ENCODE measurements at regions not wholly inside any gene's neighbourhood (a gene's known extent, or its start where the extent isn't known, plus 50 kb on each side); places are given as distances from the start of the nearest gene placed in this dataset.

GRCh38 chr11:88448131-88448670, 110.7 kb upstream of the CTSC start:
- no peak for DNase-seq (ENCODE audit: low read depth)
- H3K4me3 ChIP-seq (ENCODE audit: low read depth, low read length), result no peak overlapping the region
- no peak for TF ChIP-seq CTCF (conservative IDR thresholded peaks at IDR 0.05; ENCODE audit: low read depth, low read length)

GRCh38 chr11:88447281-88447680, 109.7 kb upstream of the CTSC start:
- no peak for DNase-seq (ENCODE audit: low read depth)
- no peak overlapping the region for H3K4me3 ChIP-seq (ENCODE audit: low read depth, low read length)
- TF ChIP-seq CTCF (conservative IDR thresholded peaks at IDR 0.05; ENCODE audit: low read depth, low read length), result no peak

GRCh38 chr11:88439356-88439755, 101.8 kb upstream of the CTSC start:
- no peak overlapping the region for H3K4me3 ChIP-seq (ENCODE audit: low read depth, low read length)
- no peak for DNase-seq (ENCODE audit: low read depth)
- no peak for TF ChIP-seq CTCF (conservative IDR thresholded peaks at IDR 0.05; ENCODE audit: low read depth, low read length)

- no peak overlapping the region for H3K4me3 ChIP-seq (ENCODE audit: low read depth, low read length)
- no peak for DNase-seq (ENCODE audit: low read depth)
- no peak for TF ChIP-seq CTCF (conservative IDR thresholded peaks at IDR 0.05; ENCODE audit: low read depth, low read length)
Observed at GRCh38 chr11:88438721-88439120, 101.2 kb upstream of the CTSC start.

- no peak for TF ChIP-seq CTCF (conservative IDR thresholded peaks at IDR 0.05; ENCODE audit: low read depth, low read length)
- H3K4me3 ChIP-seq (ENCODE audit: low read depth, low read length), result no peak overlapping the region
- DNase-seq (ENCODE audit: low read depth), result no peak
Observed at GRCh38 chr11:88435415-88435814, 97.9 kb upstream of the CTSC start.

- TF ChIP-seq CTCF (conservative IDR thresholded peaks at IDR 0.05; ENCODE audit: low read depth, low read length), result no peak
- H3K4me3 ChIP-seq (ENCODE audit: low read depth, low read length), result no peak overlapping the region
- no peak for DNase-seq (ENCODE audit: low read depth)
Observed at GRCh38 chr11:88434333-88434976, 96.9 kb upstream of the CTSC start.

Measured in epithelial cell of proximal tubule (primary cell).